HG03025 (cell line): ENCODE measurements at regions not wholly inside any gene's neighbourhood (a gene's known extent, or its start where the extent isn't known, plus 50 kb on each side); places are given as distances from the start of the nearest gene placed in this dataset.

ENCODE experiments used
- ATAC-seq: cut with Tn5 transposase; IDR thresholded peaks from one replicate; pipeline ENCODE4 v1.9.1; 2021; ENCODE audit warnings: mild to moderate bottlenecking, moderate library complexity; ENCODE audit not compliant: unreplicated experiment, low FRiP score

- ATAC-seq: no peak
Observed at GRCh38 chr20:50369225-50370035, 140.8 kb upstream of the PTPN1 start.

DNA sequence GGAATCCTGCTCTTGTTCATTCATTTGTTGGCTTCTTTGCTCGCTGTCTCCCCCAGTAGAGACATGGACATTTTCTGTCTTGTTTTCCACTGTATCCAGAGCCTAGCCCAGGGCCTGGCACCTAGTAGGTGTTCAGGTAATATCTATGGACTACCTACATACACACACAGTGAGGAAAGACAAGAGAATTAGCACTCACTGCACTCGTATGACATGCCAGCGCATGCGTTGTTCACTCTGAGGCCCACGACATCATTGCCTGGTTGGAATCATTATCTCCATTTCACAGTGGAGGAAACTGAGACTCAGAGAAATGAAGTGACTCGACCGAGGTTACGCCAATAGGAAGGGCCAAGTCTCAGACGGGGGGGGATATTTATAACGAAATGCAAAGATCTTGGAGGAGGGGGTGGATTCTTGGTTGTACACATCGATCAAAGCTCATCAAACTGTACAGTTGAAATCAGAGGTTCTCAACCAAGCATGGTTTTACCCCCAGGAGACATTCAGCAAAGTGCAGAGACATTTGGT, 140.1 kb upstream of the PTPN1 start:
- ATAC-seq: no peak

DNA sequence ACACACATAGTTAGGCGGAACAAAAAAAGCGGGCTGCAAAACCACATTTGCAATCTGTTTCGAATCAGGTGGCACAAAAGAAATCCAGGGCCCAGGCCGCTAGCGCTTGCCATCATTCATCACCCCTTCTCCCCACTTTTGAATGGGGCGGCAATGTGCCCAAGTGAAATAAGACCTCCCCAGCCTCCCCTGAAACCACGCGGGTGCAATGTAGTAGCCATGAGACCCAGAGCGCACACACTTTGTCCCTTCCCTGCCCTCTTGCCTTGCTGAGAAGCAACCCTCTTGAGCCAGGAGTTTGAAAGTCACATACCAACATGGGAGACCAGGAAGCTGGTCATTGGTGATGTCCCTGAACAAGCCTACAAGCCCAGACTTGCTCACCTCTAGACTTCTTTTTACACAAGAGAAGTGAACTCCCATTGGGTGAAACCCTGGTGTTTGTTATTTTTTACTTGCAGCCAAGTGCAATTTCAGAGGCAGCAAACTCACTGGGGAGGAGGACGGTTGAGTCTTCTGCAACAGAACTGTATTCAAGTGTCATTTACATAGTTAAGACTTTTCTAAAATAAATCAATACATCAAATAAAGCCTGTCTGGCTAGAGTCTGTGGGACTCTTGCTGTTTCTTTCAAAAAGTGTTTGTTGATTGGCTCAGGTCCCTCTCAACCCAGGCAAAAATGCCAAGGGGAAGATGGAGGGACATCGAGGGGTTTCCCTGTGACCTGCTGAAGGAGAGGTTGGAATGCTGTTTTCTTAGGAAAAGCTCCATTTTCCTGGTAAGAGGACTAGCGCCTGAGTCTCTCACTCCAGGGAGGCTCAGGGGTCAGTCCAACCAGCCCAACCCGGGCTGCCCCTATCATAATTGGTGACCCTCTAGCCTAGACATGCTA, 138.1 kb upstream of the PTPN1 start:
- ATAC-seq: no peak

DNA sequence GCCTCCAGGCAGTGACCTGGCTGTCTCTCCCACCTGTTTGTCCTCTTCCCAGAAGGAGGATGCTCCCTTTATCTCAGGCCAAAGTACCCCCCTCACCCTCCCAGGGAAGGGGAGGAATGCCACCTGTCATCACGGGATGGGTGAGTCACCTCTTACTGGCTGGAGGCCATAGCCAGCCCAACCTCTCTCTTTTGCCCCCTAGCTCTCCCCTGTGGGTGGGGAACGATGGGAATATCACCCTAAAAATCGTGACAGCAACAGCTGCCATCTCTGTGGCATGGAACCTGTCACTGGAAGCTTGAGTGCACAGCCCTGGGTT, 137.5 kb upstream of the PTPN1 start:
- ATAC-seq: no peak

- ATAC-seq: no peak
Observed at GRCh38 chr20:50373674-50374286, 136.4 kb upstream of the PTPN1 start.

DNA sequence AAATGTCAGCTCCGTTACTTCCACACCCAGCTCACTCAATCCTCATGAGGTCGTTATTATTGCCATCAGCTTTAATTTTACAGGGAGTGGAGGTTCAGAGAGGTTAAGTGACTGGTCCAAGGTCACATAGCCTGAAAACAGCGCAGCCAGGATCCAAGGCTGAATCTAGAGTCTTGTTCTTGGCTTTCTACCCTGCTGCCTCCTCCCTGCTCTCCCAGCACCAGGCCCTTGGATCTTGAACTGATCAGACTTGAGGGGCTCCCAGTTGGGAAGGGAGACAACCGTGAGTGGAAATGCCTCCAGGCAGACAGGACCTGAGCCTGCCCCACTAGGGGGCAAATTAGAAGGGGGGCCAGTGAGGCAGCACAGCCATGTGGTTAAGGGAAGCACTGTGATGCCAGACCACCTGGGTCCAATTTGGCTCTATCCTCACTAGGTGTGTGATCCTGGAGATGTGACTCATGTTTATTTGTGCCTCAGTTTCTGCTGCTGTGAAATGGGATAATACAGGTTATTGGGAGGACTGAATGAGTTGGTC, 135.6 kb upstream of the PTPN1 start:
- ATAC-seq: no peak

- no peak for ATAC-seq
Observed at GRCh38 chr20:50376179-50376887, 133.8 kb upstream of the PTPN1 start.

GRCh38 chr20:50376888-50377459, 133.2 kb upstream of the PTPN1 start:
- no peak for ATAC-seq

DNA sequence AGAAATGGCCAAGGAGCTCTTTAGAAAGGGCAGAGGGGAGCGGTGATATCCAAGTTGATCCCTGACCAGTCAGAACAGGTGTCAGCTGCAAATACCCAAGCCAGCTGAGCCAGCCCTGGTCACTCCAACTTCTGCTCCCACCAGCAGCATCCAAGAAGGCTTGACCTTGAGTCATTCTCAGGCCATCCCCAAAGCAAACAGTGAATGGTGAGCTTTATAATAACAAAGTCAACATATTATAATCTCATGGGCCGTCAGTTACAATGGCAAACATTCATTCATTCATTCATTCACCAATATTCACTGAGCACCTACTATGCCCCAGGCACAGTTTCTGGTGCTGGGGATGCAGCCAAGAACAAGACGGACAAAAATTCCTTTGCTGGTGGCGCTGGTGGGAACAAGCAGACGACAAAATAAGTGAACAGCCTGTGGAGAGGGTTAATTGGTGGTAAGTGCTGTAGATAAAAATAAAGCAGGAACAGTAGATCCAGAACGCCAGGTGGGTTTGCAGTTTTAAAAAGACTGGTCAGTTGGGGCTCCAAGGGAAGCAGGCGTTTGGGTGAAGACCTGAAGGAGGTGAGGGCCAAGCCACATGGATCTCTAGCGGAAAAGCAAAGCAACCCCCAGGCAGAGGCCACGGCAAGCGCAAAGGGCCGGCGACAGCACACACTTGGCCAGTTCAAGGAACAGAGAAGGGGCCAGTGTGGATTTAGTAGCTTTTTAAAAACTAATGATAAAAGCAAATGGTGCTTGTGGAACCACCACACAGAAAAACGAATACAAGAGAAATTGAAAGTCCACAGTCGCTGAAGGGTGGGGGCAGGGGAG, 131.8 kb upstream of the PTPN1 start:
- no peak for ATAC-seq

DNA sequence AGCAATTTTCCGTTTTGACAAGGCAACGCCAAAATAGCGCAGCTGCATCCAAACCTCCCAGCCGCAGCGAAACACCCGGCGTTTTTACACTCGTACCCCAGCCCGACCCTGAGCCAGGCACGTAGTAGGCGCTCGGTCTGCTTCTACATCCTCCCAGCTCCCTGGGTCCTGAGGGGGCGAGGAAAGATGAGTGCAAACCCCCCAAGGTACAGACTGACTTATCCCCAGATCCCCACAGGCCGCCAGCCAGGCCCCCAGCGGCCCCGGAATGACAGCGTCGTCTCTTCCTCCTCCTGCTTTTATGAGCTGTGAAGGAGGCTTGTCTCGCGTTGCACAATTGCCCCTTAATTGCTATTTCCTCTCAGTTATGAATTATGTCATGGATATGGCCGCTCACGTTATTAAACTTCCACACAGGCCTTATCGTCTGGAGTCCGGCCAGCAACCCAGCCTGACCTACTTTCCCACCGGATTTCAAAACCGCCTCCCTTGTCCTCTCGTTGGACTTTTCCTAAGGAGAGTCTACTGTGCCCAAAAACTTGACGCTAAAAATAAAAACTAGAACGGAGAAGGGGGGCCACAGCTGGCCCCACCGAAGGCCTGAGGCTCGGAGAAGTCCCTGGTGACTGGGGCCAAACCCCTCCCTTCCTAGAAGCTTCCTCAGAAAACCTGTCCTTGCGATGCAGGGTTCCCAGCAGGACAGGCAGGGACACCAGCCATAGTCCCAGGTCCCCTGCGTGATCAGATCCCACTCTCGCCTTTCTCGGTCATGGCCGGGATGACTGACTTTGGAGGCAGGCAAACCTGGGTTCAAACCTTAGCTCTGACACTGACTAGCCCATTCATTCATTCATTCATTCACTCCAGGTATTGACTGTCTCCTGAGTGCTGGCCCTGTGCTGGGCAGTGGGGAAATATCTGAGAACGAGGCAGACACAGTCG, 130.9 kb upstream of the PTPN1 start:
- ATAC-seq: no peak

- no peak for ATAC-seq
Observed at GRCh38 chr20:50379991-50380696, 130.0 kb upstream of the PTPN1 start.

DNA sequence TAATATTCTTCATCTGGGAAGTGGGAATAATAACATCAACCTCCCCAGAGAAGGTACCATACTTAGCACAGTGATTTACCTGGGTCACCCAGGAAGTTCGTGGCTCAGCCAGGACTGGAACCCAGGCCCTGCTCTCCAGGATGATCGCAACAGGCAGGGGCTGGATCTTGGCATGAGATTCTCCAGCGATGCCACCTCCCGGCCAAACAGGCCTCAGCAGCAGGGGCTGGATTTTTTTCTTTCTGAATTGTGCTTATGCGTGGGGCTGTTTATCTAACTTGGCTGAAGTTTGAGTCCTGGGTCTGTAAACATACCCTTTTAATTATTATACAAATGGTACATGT, 129.5 kb upstream of the PTPN1 start:
- no peak for ATAC-seq

DNA sequence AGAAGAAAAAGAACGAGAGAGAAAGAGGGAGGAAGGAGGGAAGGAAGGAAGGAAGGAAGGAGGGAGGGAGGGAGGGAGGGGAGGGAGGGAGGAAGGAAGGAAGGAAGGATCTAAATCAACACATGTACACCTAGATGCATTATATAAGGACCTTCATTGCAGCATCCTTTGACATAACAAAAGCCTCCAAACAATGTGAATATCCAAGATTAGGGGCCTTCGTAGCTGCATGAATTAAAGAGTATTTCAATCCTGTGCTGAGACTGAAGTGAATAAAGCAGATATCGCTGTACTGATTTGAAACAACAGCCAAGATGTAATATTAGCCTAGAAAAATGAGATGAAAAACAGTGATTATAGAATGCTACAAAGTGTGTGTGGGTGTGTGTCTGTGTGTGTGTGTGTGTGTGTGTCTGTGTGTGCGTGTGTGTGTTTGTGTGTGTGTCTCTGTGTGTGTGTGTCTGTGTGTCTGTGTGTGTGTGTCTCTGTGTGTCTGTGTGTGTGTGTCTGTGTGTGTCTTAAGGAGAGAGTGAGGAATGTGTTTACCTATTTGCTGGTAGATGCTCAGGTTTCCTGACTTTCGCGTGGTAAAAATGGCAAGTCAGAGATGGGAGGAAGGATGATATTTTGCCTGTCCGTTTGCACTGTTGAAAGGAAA, 129.0 kb upstream of the PTPN1 start:
- ATAC-seq: no peak

DNA sequence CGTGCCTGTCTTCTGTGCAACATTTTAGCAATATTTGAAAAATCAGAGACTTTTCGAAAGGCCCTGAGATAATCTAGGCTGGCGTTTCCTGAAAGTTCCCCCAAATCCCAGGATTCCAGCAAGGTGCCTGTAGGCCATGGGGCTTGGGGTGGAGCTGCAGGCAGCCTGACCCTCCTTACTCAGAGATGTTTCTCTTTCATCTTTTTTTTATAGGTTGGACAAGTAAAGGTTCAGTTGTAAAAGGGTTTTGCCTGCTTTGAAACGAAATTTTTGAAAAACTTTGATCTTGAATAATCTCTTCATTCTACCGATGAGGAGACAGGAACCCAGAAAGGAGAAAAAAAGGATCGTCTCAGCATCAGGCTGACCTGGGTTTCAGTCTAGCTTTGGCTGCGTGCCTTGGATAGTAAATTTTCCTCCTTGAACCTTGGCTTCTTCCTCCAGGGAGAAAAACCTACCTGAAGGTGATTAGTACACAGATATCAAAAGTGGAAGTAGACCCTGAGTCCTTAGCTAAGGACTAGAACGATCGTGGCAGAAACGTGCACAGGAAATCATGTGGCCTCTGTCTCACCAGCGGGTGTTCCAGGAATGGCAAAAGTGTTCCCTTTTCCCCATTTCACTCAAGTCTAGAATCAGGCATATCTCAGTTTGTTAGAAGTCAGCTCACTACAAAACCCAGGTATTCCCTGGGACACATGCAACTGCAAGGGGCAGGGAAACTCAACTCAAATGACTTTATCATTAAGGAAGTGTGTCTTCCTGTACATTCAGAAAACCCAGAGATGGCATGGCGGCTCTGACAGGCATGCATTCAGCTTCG, 128.2 kb upstream of the PTPN1 start:
- ATAC-seq: no peak

- ATAC-seq: no peak
Observed at GRCh38 chr20:50385733-50386640, 124.2 kb upstream of the PTPN1 start.
